CD4-positive, alpha-beta T cell treated with Interleukin-1 beta for 1 hour (primary cell): ENCODE measurements at regions not wholly inside any gene's neighbourhood (a gene's known extent, or its start where the extent isn't known, plus 50 kb on each side); places are given as distances from the start of the nearest gene placed in this dataset.
"Not testable (repeated sequence)": the region's sequence is repeated elsewhere in the genome, so short reads cannot be mapped to it uniquely, and the experiment has no call there.

Experiments
- DNase-seq, 2 donors: peaks; one replicate each; pipeline ENCODE4 v3.0.0-alpha.2; 2020 to 2022

DNA sequence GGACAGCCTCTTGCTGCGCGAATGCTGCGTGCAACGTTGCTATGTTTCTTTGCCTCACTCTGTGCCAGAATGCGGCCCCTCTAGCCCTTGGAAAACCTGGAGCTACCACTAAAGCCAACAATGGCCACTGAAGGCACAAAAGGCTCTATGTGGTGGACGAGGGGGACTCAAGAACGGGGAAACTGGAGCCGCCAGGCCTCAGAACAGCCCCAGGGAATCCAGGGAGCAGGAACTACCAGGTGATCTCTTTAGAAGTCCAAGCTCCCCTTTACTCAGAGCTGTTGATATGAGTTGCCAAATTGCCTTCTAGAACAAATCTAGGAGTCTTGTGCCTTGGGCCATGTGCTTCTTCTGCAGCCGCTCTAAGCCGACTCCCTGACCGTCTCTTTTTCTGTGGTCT lies 113.8 kb upstream of the ERRFI1 start:
- no peak for DNase-seq

DNA sequence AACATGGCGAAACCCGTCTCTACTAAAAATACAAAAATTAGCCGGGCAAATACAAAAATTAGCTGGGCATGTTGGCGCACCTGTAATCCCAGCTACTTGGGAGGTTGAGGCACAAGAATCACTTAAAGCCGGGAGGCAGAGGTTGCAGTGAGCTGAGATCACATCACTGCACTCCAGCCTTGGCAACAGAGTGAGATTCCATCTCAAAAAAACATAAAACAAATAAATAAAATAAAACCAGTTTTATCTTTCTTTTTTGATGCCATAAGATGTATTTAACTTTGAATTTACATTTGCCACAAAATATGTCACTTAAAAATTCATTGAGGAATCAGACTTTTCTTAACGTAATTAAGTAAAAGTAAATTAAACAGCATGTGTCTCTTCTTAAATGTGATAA lies 113.3 kb upstream of the ERRFI1 start:
- DNase-seq: no peak

DNA sequence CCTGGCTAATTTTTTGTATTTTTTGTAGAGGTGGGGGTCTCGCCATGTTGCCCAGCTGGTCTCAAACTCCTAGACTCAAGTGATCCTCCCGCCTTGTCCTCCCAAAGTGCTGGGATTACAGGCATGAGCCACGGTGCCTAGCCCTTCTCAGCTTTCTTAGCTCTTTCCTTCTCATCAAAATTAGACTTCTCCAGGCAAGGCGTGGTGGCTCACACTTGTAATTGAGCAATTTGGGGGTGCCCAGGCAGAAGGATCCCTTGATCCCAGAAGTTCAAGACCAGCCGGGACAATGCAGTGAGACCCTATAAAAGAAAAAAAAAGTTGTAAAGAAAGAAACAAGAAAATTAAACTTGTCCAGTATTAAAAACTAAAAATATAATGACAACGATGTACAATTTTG lies 112.6 kb upstream of the ERRFI1 start:
- DNase-seq: no peak

DNA sequence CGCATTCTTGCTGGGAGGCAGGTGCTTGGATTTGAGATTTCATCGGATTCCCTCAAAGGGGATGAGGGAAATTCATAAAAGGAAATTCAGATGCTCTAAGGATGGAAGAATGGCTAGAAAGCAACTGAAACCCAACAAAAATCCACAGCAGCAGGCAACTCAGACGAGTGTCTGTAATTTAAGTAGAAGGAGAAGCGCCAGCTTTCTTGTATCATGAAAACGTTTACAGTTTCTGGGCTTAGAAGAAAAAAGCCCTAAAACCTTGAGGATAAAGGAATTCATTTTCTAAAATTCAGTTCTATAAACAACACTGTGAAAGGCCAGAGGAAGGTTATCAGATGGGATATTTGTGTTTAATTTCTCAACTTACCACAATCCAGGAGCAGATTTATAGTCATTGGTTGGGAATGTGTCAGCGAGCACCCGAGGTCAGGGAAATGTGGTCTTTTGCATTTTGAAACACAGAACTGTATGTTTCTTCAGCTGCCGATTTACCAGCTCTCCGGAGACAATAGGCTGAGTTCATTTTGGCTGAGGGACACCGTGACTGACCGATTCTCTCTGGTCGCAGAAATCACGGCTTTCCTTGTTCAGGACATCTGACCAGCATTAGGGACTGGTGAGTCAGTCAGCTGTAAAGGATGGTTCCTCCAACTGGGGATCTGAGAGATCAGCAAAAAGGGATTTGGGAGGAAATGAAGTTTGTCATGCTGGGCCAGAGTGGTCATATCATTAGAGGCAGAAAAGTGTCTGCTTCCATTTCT lies 111.6 kb upstream of the ERRFI1 start:
- DNase-seq: no peak

DNA sequence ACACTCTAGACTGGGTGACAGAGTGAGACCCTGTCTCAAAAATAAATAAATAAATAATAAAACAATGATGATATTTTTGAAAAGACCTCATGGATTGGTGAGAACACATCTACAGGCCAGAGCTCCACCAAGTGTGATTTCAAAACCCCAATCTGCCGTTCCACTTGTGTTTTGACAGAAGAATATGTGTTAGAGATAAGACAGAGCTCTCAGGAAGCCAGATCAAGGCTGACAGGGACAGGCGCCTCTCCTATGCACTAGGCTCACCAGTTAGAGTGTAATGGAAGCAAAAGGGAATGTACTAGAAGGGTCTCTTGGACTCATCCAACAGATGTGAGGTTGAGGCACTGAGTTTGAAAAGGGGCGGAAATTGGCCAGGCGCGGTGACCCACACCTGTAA lies 110.7 kb upstream of the ERRFI1 start:
- DNase-seq: no peak

DNA sequence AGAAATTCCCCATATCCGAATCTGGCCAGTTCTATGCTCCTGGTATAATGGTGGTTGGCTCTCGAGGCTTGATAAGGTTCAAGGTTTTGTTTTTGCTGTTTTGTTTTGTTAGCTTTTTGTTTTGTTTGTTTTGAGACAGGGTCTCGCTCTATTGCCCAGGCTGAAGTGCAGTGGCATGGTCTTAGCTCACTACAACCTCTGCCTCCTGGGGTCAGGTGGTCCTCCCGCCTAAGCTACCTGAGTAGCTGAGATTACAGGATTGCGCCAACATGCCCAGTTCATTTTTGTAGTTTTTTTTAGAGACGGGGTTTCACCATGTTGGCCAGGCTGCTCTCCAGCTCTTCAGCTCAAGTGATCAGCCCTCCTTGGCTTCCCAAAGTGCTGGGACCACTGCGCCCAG lies 109.1 kb upstream of the ERRFI1 start:
- no peak for DNase-seq

DNA sequence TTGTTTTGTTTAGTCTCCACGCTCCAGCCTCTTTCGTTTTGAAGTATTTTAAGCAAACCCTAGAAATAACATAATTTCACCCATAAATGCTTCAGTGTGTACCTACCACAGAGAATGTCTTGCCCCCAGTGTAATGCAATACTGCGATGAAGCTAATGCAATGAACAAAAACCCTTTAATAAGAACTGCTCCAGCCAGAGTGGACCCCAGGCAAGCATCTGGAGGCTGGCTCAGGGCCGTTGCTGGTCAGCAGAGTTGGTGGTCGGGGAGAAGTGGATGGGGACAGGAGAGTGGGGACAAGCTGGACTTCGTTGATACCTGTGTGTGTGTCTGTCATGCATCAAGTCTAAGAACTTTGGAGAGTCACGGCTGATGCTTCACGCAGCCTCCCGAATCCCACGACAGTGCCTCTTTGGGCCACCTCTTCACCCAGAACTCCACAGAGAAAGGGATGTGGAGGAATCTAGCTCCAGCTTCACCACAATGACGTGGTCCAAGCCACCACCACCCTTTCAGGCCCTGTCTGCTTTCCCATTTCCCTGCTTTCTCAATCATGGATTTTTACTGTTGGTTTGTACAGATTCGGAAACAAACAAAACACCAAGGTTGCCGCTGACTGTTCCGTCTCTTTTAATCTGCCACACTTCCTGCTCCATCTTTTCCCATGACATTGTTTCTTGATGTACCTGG lies 108.6 kb upstream of the ERRFI1 start:
- DNase-seq: no peak

DNA sequence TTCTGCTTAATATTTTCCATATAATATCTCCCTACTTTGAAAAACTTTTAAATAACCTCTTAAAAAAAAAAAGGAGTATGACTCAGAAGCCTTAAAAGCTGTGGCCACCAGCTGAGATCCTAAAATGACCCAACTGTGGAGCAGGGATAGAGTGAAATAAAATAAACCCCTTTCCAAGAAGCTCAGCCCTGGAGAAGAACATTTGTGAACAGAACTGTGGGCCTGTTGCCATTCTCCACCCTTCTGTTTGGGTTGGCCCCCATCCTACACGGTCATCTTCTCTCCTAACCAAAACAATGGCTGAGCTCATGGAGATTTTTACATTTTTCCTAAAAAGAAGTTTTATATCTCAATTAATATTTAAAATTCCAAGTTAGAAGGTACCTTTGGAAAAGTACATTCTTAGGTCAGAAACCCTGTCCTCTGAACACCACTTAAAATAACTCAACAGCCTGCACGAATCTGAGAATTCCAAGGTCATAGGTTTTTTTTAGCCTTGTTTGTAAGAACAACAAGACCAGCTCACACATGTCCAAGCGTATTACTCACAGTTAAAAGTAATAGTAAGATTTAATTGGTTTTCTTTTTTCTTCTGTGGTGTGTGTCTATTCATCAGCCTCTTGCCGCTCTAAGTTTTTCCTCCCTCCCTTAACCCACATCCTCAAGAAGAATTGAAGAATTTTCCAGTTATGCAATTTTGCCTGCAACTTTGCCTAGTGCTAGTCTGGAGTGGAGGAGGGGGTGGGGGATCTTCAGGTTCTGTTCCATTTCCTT lies 107.7 kb upstream of the ERRFI1 start:
- no peak for DNase-seq

DNA sequence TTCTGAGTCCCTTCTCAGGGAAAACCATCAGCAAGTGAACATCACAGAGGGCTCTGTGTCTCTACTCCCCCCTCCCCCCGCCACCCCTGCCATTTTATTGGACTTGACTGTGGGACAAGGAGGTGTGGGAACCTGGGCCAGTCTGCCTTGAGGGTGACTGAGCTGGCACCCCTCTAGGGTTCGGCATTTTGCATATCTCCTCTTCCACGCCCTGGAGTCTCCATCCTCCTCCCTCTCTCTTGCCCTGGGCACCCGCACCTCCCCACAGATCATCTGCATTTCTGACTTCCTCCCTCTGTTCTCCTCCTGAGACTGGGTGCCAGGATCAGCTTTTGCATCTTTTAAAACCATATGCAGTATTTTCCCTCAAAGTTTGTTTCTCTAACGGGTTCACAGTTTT lies 107.1 kb upstream of the ERRFI1 start:
- DNase-seq: no peak

DNA sequence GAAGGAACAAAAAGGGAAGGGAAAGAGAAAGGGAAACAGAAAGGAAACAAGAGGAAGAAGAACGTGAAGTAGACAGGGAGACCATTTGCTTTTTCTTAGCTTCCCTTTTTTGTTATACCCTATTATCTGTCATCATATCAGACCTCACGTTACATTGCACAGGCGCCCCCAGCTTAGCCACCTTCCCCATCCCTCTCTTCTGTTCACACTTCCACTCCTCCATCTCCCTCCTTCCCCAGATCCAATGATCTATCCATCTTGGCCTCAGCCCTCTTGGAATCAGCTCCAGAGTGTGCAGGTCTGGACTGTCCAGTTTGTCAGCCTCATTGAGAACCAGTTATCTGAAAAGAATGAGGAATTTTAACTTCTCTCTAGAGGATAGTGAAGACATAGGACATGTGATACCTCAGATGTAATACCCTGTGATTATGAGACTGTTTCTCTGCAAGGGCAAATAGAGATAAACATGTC lies 101.1 kb upstream of the ERRFI1 start:
- no peak for DNase-seq

DNA sequence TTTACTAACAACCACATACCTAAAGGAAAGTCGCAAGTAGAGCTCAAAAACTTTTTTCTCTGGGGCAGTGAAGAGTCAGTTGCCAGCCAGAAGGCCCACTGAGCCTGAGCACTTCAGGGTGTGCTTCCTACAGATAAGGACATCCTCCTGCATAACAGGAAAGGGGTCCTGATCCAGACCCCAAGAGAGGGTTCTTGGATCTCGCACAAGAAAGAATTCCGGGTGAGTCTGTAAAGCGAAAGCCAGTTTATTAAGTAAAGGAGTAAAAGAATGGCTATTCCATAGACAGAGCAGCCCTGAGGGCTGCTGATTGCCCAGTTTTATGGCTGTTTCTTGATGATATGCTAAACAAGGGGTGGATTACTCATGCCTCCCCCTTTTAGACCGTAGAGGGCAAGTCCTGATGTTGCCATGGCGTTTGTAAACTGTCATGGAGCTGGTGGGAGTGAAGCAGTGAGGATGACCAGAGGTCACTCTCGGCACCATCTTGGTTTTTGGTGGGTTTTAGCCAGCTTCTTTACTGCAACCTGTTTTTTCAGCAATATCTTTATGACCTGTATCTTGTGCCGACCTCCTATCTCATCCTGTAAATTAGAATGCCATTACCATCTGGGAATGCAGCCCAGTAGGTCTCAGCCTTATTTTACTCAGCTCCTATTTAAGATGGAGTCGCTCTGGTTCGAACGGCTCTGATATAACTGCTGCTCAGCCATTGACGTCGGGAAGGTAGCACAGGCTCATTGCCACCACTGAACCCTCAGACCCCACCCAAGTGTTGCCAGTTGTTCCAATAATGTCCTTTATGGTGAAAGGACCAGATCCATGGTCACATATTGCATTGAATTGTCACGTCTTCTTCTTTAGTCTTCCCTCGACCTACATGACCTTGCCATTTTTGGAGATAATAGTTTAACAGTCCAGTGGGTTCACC lies 96.6 kb upstream of the ERRFI1 start:
- DNase-seq: no peak

DNA sequence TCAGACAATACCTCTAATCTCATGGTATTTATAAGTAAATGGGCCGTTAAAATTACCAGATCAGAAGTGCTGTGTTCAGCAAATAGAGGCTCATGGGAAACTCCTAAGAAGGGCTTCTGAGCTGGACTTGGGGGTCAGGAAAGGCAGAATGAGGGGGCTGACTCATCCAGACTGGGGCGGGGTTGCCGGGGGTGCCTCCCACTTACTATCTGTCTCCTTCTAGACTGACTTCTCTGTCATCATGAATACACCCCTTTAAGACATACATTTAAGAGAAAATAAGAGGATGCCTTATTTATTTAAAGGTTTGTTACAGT lies 96.0 kb upstream of the ERRFI1 start:
- no peak for DNase-seq

DNA sequence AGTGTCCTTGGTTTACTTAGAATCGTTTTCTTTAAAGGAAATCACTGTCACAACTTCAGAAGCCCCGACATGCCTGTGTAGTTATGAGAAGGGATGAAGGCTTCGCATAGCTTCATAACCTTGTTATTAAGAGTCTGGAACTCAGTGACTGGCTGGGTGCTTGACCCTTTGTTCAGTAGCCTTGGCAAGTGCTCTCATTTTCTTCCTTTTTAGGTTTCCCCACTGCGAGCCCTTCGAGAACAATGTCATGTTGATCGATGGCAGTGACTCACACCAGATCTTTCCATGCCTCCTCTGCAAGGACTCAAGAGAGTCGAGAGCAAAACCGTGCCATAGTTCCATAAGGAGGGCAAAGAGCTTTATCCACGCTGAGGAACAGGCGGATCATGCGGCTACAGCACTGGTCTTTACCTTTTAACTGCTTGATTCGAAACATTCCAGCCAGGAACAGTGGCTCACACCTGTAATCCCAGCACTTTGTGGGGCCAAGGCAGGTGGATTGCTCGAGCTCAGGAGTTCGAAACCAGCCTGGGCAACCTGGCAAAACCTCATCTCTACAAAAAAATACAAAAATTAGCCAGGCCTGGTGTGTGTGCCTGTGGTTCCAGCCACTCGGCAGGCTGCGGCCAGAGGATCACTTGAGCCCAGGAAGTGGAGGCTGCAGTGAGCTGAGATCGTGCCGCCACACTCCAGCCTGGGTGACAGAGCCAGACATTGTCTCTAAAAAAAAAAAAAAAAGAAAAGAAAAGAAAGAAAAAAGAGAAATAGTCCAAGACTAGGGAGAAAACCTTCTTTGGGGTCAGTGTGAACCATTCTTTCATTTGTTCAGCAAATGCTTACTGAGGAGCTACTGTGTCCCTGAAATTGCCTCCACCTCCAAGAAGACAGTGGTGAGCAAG lies 95.4 kb upstream of the ERRFI1 start:
- no peak for DNase-seq

DNA sequence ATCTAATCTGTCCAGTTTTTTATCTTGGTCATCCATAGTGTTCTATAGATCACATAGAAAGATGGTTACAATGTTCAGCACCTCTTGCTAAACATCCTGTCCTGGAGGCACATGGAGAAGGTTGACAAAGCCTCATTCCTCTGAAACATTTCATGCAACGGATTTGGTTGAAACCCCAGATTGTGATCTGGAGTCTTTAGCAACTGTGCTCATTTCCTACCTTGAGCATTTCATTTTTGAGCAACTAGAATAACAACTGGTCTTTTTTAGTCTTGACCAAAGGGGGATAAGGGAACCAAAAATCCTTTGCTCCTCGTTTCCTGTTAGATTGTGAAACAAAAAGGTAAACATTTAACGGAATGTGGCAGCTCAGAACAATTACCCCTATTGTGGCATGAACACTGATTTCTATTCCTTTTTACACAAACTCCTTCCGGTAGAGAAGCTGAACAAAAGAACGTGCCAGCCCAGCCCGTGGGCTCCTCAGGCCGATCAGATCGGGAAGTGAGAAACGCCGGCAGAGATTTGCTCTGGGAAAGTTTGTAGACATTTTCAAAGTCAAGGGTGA lies 94.7 kb upstream of the ERRFI1 start:
- no peak for DNase-seq

DNA sequence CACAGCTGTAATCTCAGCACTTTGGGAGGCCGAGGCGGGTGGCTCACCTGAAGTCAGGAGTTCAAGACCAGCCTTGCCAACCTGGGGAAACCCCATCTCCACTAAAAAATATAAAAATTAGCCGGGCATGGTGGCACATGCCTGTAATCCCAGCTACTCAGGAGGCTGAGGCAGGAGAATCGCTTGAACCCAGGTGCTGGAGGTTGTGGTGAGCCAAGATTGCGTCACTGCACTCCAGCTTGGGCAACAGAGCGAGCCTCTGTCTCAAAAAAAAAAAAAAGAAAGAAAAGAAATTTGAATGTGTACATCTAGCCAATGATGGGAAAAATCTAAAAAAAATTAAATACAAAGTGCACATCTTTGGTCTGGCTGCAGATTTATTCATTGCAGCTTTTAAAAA lies 92.6 kb upstream of the ERRFI1 start:
- DNase-seq: not testable (repeated sequence)

DNA sequence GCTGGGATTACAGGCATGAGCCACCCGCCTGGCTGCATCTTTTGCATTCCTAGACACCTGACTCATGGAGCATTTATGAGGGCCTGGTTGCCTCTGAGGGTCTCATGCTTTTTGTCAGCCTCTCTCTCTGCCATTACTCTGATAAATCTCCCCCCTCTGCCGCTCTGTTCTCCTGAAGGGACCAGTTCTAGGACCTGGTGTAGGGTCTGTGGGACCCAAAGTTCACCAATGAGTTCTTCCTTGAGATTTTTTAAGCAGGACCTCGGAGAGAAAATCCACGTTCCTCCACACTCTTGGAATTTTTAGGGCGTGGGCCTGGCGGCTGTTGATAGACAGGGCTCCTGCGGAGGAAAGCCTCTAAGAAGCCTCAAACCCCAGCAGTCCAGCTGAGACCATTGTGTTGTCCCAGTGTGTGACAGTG lies 91.9 kb upstream of the ERRFI1 start:
- no peak for DNase-seq

DNA sequence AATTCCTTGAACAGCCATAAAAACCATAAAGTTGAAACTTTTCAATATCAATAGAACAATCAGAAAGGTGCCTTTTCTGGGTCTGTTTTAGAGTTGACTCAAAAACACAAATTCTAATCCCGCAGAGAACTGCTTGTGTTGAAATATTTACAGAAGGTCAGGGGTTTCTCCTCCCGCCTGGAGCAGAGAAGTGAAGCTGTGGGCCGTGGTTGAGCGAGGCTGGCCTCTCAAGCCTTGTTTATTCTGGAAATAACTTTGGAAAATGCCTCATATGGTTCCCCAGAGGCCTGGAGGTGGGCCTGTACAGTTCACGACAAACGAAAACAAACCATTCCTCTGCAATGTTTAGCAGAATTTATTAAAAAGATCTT lies 90.8 kb upstream of the ERRFI1 start:
- no peak for DNase-seq

DNA sequence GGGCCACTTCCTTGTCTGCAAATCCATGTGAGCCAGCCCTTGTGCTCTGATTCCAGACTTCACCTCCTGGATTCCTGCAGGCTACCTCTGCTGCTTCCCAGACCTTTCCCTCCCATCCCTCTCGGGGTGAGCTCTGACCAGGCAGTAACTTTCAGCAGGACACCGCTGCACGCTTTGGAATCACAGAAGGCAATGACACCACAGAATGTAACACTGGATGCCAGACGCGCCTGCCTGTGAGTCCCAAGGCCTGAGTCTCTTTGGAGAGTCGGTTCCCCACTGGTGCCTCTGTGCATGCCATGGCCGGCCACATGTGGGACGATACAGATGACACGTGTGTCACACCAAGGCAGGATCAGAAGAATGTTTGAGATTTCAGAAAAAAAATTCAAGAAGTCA lies 89.7 kb upstream of the ERRFI1 start:
- DNase-seq: no peak

DNA sequence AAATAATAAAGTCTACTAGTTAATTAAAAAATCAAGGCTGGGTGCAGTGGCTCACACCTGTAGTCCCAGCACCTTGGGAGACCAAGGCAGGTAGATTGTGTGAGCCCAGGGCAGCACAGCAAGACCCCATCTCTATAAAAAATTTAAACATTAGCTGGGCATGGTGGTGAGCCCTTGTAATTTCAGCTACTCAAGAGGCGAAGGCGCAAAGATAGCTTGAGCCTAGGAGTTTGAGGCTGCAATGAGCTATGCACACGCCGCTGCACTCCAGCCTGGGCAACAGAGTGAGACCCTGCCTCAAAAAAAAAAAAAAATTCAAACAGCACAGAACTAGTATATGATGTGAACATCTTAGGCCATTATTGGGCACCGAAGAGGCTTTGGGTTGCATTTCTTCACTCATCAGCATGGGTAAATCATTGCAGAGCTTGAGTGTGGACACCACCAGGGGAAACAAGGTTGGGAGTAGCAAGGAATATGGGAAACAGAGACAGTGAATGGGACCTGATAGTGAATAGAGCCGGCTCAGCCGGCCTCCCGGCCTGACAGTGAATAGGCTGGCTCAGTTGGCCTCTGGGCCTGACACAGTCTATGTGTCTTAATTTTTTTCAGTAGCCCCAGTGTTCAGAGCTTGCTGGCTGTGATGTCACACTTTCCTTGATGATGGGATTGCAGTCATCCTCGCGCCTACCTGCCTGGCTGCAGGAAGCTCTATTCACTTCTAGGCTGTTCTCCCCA lies 89.1 kb upstream of the ERRFI1 start:
- DNase-seq: no peak
